Spinal cord (tissue), 9 donors: ENCODE measurements at regions not wholly inside any gene's neighbourhood (a gene's known extent, or its start where the extent isn't known, plus 50 kb on each side); places are given as distances from the start of the nearest gene placed in this dataset.
A peak's percentile ranks its signal among the peaks of the same experiment; 100 is the strongest.

Experiments used
- DNase-seq, 6 donors: peaks; one replicate each; pipeline versions ENCODE4 v3.0.0 to v3.0.0-alpha.2; 2013 to 2015; ENCODE audit warnings: low spot score in 6 of 6, low read depth in 4 of 6
- H3K27ac ChIP-seq: one replicate; pipeline ENCODE4 v1.5.1; 2013; ENCODE audit warnings: low read depth, low read length, control low read depth
- H3K27me3 ChIP-seq: one replicate; pipeline ENCODE4 v1.6.1; 2013; ENCODE audit warnings: low read length; ENCODE audit not compliant: control insufficient read depth, insufficient read depth
- H3K36me3 ChIP-seq: one replicate; pipeline ENCODE4 v1.6.1; 2013; ENCODE audit warnings: low read length; ENCODE audit not compliant: control insufficient read depth, insufficient read depth
- H3K4me1 ChIP-seq: one replicate; pipeline ENCODE4 v1.6.1; 2013; ENCODE audit warnings: low read length; ENCODE audit not compliant: control insufficient read depth, insufficient read depth
- H3K4me3 ChIP-seq: one replicate; pipeline ENCODE4 v1.5.1; 2013; ENCODE audit warnings: low read depth, low read length, control low read depth
- H3K9me3 ChIP-seq: one replicate; pipeline ENCODE4 v1.6.1; 2013; ENCODE audit warnings: low read length; ENCODE audit not compliant: control insufficient read depth, insufficient read depth
- WGBS: methylation state at CpG from one replicate; pipeline ENCODE4 v1.1.5; 2013; ENCODE audit warnings: missing lambda C conversion rate; ENCODE audit not compliant: insufficient coverage; 5-methylcytosine and 5-hydroxymethylcytosine counted together
- donor health status: healthy.

- Histone ChIP-seq H3K9me3 (no peaks in the 10 kb centered on the region), H3K4me1 (peaks cover 50% of the 10 kb centered on the region), H3K36me3 (no peaks in the 10 kb centered on the region), H3K27me3 (no peaks in the 10 kb centered on the region), H3K4me3 (no peak overlapping the region), H3K27ac (no peak overlapping the region)
- peak in 1 of 6 donors; percentile 35 for DNase-seq
- 33% methylated on average over 14 of the region's 19 CpGs for WGBS
Measured at GRCh38 chr20:57960803-57961575, 251.2 kb upstream of the PMEPA1 start.

- 44% methylated on average over 3 of the region's 4 CpGs for WGBS
- Histone ChIP-seq H3K4me3 (no peak overlapping the region), H3K36me3 (no peaks in the 10 kb centered on the region), H3K27ac (no peak overlapping the region), H3K4me1 (peaks cover 46% of the 10 kb centered on the region), H3K9me3 (no peaks in the 10 kb centered on the region), H3K27me3 (no peaks in the 10 kb centered on the region)
- peak in 2 of 6 donors; percentile 51 to 70 for DNase-seq
Measured at GRCh38 chr20:57959589-57959988, 249.8 kb upstream of the PMEPA1 start.

GRCh38 chr20:57959018-57959417, 249.2 kb upstream of the PMEPA1 start:
- 31% methylated on average over 11 of the region's 12 CpGs for WGBS
- peak in 3 of 6 donors; percentile 42 to 82 (median 80) for DNase-seq
- no peak overlapping the region for H3K4me3 ChIP-seq
- H3K27me3 ChIP-seq = no peaks in the 10 kb centered on the region
- H3K27ac ChIP-seq = no peak overlapping the region
- H3K9me3 ChIP-seq = no peaks in the 10 kb centered on the region
- H3K36me3 ChIP-seq = no peaks in the 10 kb centered on the region
- peaks cover 45% of the 10 kb centered on the region for H3K4me1 ChIP-seq

GRCh38 chr20:57958050-57958420, 248.2 kb upstream of the PMEPA1 start:
- WGBS = no CpG with 5 or more reads among the region's 3 CpGs

GRCh38 chr20:57957411-57958049, 247.7 kb upstream of the PMEPA1 start:
- peak overlapping the region; percentile 4 for H3K27ac ChIP-seq
- H3K4me3 ChIP-seq = no peak overlapping the region
- H3K27me3 ChIP-seq = no peaks in the 10 kb centered on the region
- H3K4me1 ChIP-seq = peaks cover 39% of the 10 kb centered on the region
- DNase-seq = no peak
- H3K36me3 ChIP-seq = no peaks in the 10 kb centered on the region
- WGBS = 78% methylated on average over 7 of the region's 10 CpGs
- no peaks in the 10 kb centered on the region for H3K9me3 ChIP-seq

More at GRCh38 chr20:57958050-57958420, 248.2 kb upstream of the PMEPA1 start:
- Histone ChIP-seq H3K27me3 (no peaks in the 10 kb centered on the region), H3K27ac (no peak overlapping the region), H3K4me3 (no peak overlapping the region), H3K36me3 (no peaks in the 10 kb centered on the region), H3K9me3 (no peaks in the 10 kb centered on the region), H3K4me1 (peaks cover 39% of the 10 kb centered on the region)
- DNase-seq = peak in 1 of 6 donors; percentile 23

- 64% methylated on average over 3 of the region's 4 CpGs for WGBS
- Histone ChIP-seq H3K27me3 (no peaks in the 10 kb centered on the region), H3K36me3 (no peaks in the 10 kb centered on the region)
Measured at GRCh38 chr20:57953638-57954037, 243.8 kb upstream of the PMEPA1 start.

GRCh38 chr20:57952136-57952535, 242.3 kb upstream of the PMEPA1 start:
- Histone ChIP-seq H3K27me3 (no peaks in the 10 kb centered on the region), H3K9me3 (no peaks in the 10 kb centered on the region), H3K36me3 (no peaks in the 10 kb centered on the region), H3K27ac (no peak overlapping the region), H3K4me3 (no peak overlapping the region), H3K4me1 (peaks cover 18% of the 10 kb centered on the region)
- no peak for DNase-seq
- 95% methylated on average over 1 of the region's 1 CpG for whole genome bisulfite sequencing

More at GRCh38 chr20:57953638-57954037, 243.8 kb upstream of the PMEPA1 start:
- peaks cover 22% of the 10 kb centered on the region for H3K4me1 ChIP-seq
- H3K4me3 ChIP-seq = no peak overlapping the region
- DNase-seq = no peak
- H3K9me3 ChIP-seq = no peaks in the 10 kb centered on the region
- H3K27ac ChIP-seq = no peak overlapping the region

- DNase-seq = no peak
- Histone ChIP-seq H3K9me3 (no peaks in the 10 kb centered on the region), H3K36me3 (no peaks in the 10 kb centered on the region), H3K27me3 (no peaks in the 10 kb centered on the region), H3K27ac (no peak overlapping the region), H3K4me3 (no peak overlapping the region), H3K4me1 (peaks cover 17% of the 10 kb centered on the region)
- whole genome bisulfite sequencing = 84% methylated on average over 3 of the region's 3 CpGs
Measured at GRCh38 chr20:57951549-57951948, 241.7 kb upstream of the PMEPA1 start.

GRCh38 chr20:57950764-57951485, 241.1 kb upstream of the PMEPA1 start:
- DNase-seq = no peak
- no peak overlapping the region for H3K4me3 ChIP-seq
- H3K4me1 ChIP-seq = peaks cover 17% of the 10 kb centered on the region
- H3K9me3 ChIP-seq = no peaks in the 10 kb centered on the region
- no peaks in the 10 kb centered on the region for H3K36me3 ChIP-seq
- H3K27me3 ChIP-seq = no peaks in the 10 kb centered on the region
- no peak overlapping the region for H3K27ac ChIP-seq
- WGBS = 70% methylated on average over 9 of the region's 14 CpGs
